PFSK-1 (cell line): ENCODE measurements at regions not wholly inside any gene's neighbourhood (a gene's known extent, or its start where the extent isn't known, plus 50 kb on each side); places are given as distances from the start of the nearest gene placed in this dataset.

Source experiments
- FOXP2 ChIP-seq: optimal IDR thresholded peaks from 2 replicates; pipeline ENCODE3; 2011; ENCODE audit warnings: borderline replicate concordance, control low read depth, inconsistent platforms; ENCODE audit not compliant: insufficient read depth; ENCODE audit errors: extremely low read length, extremely low read depth
- REST ChIP-seq, 2 experiments: IDR thresholded peaks; 2 replicates each; pipeline versions ENCODE4 v1.6.1 to v1.8.0; 2011 to 2012; ENCODE audit warnings: low read depth in 2 of 2, low read length in 2 of 2, control low read depth in 1 of 2, inconsistent platforms in 1 of 2, mild to moderate bottlenecking in 1 of 2, moderate library complexity in 1 of 2; ENCODE audit not compliant: insufficient read depth in 1 of 2
- SIN3A ChIP-seq: IDR thresholded peaks from 2 replicates; pipeline ENCODE4 v1.6.1; 2012; ENCODE audit warnings: mild to moderate bottlenecking, low read length, moderate library complexity, borderline replicate concordance; ENCODE audit not compliant: insufficient read depth
- TAF1 ChIP-seq: IDR thresholded peaks from 2 replicates; pipeline ENCODE4 v1.6.1; 2012; ENCODE audit warnings: low read length, control low read depth, borderline replicate concordance; ENCODE audit not compliant: insufficient read depth

- TF ChIP-seq SIN3A (no peak), FOXP2 (no peak), REST (IDR thresholded peaks at IDR 0.05; ENCODE audit: insufficient read depth in 1 of 2, low read depth in 2 of 2, low read length in 2 of 2) (no peak), TAF1 (no peak)
Observed at GRCh38 chr2:139685090-139685983, 905.1 kb upstream of the NXPH2 start.
